Type B pancreatic cell (in vitro differentiated cells): ENCODE measurements at regions not wholly inside any gene's neighbourhood (a gene's known extent, or its start where the extent isn't known, plus 50 kb on each side); places are given as distances from the start of the nearest gene placed in this dataset.
A peak's percentile ranks its signal among the peaks of the same experiment; 100 is the strongest.

Source experiments
- DNase-seq: peaks from one replicate; pipeline ENCODE4 v3.0.0; 2021; ENCODE audit warnings: mixed read lengths; ENCODE audit not compliant: unreplicated experiment; ENCODE audit errors: extremely low spot score
- H3K27ac Mint-ChIP-seq: 2 replicates; pipeline ENCODE4 v1.8.0; 2021; ENCODE audit warnings: mild to moderate bottlenecking, mixed read lengths
- H3K27me3 Mint-ChIP-seq: 2 replicates; pipeline ENCODE4 v1.8.0; 2021; ENCODE audit warnings: mixed read lengths
- H3K36me3 Mint-ChIP-seq: 2 replicates; pipeline ENCODE4 v1.8.0; 2021; ENCODE audit warnings: mixed read lengths
- H3K4me1 Mint-ChIP-seq: one replicate; pipeline ENCODE4 v1.8.0; 2021; ENCODE audit warnings: mixed read lengths; ENCODE audit not compliant: unreplicated experiment
- H3K4me3 Mint-ChIP-seq: 2 replicates; pipeline ENCODE4 v1.8.0; 2021; ENCODE audit warnings: mild to moderate bottlenecking, mixed read lengths
- H3K9me3 Mint-ChIP-seq: 2 replicates; pipeline ENCODE4 v1.8.0; 2021; ENCODE audit warnings: mixed read lengths
- TF ChIP-seq, protein P1 (sequence below): fragments of 200-600 bp; sonication (generic); conservative IDR thresholded peaks from 2 replicates; pipeline ENCODE4 v1.5.0; 2021; ENCODE audit warnings: antibody characterized with exemption, mild to moderate bottlenecking

GRCh38 chr10:113381981-113382509 is 170.8 kb upstream of the HABP2 start:
- Mint-ChIP-seq H3K27me3 (peaks cover 35% of the 10 kb centered on the region), H3K4me1 (peaks cover 39% of the 10 kb centered on the region), H3K36me3 (no peaks in the 10 kb centered on the region), H3K9me3 (no peaks in the 10 kb centered on the region), H3K27ac (peak overlapping the region; percentile 17), H3K4me3 (peak overlapping the region; percentile 32)
- no peak for DNase-seq
- TF ChIP-seq, protein P1, sequence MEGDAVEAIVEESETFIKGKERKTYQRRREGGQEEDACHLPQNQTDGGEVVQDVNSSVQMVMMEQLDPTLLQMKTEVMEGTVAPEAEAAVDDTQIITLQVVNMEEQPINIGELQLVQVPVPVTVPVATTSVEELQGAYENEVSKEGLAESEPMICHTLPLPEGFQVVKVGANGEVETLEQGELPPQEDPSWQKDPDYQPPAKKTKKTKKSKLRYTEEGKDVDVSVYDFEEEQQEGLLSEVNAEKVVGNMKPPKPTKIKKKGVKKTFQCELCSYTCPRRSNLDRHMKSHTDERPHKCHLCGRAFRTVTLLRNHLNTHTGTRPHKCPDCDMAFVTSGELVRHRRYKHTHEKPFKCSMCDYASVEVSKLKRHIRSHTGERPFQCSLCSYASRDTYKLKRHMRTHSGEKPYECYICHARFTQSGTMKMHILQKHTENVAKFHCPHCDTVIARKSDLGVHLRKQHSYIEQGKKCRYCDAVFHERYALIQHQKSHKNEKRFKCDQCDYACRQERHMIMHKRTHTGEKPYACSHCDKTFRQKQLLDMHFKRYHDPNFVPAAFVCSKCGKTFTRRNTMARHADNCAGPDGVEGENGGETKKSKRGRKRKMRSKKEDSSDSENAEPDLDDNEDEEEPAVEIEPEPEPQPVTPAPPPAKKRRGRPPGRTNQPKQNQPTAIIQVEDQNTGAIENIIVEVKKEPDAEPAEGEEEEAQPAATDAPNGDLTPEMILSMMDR: no peak

DNA sequence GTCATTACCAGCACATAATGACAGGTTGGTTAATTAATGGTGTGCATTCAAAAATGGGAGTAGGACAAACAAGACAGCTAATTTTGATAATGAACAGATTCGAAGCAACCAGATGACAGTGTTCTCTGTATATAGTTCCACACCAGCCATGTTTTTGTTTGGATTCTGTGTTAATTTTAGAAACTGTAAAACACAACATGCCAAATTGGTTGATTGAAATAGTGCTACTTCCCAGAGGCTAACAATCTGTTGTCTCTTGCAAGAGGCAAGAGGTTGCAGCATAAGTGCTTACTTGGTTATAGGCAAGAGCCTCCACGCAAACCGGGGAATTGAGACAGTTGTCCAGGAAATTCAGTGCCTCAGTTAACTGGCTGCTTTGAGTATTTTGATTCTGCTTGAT is 170.2 kb upstream of the HABP2 start:
- H3K36me3 Mint-ChIP-seq: no peaks in the 10 kb centered on the region
- TF ChIP-seq, protein P1: no peak
- H3K27me3 Mint-ChIP-seq: peaks cover 34% of the 10 kb centered on the region
- H3K9me3 Mint-ChIP-seq: no peaks in the 10 kb centered on the region
- peaks cover 39% of the 10 kb centered on the region for H3K4me1 Mint-ChIP-seq
- no peak for DNase-seq
- H3K27ac Mint-ChIP-seq: no peak overlapping the region
- H3K4me3 Mint-ChIP-seq: peak overlapping the region; percentile 40

DNA sequence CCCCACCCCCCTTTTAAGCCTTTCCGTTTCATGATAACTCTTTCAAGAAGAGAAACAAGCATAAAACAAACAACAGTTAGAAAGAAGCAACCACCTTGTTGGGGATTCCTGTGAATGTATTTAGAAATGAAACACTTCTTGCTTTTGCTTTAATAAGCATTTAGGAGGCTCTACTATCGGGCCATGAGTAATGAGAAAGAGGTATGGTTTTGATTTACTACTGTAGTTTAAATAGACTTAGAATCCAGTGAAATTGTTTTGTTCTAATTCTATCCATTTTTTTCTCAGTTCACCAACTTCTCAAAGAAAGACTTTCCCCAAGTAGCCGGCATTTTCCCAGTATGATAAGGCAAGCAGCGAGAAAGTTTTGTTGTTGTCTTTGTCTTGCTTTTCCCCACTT is 168.7 kb upstream of the HABP2 start:
- Mint-ChIP-seq H3K27me3 (peaks cover 29% of the 10 kb centered on the region), H3K27ac (no peak overlapping the region)

GRCh38 chr10:113385021-113385999 is 167.5 kb upstream of the HABP2 start:
- no peaks in the 10 kb centered on the region for H3K9me3 Mint-ChIP-seq
- DNase-seq: peak; percentile 75
- peaks cover 35% of the 10 kb centered on the region for H3K27me3 Mint-ChIP-seq
- H3K4me3 Mint-ChIP-seq: peak overlapping the region; percentile 47
- H3K27ac Mint-ChIP-seq: no peak overlapping the region
- TF ChIP-seq, protein P1: peak; percentile 92
- H3K4me1 Mint-ChIP-seq: peaks cover 39% of the 10 kb centered on the region
- no peaks in the 10 kb centered on the region for H3K36me3 Mint-ChIP-seq

More for the DNA sequence above, 168.7 kb upstream of the HABP2 start:
- TF ChIP-seq, protein P1: no peak
- H3K9me3 Mint-ChIP-seq: no peaks in the 10 kb centered on the region
- no peaks in the 10 kb centered on the region for H3K36me3 Mint-ChIP-seq
- peaks cover 39% of the 10 kb centered on the region for H3K4me1 Mint-ChIP-seq
- DNase-seq: no peak
- no peak overlapping the region for H3K4me3 Mint-ChIP-seq

GRCh38 chr10:113386005-113386404 is 166.8 kb upstream of the HABP2 start:
- no peak overlapping the region for H3K4me3 Mint-ChIP-seq
- H3K36me3 Mint-ChIP-seq: no peaks in the 10 kb centered on the region
- no peak overlapping the region for H3K27ac Mint-ChIP-seq
- peaks cover 37% of the 10 kb centered on the region for H3K27me3 Mint-ChIP-seq
- no peak for DNase-seq
- H3K4me1 Mint-ChIP-seq: peaks cover 39% of the 10 kb centered on the region
- TF ChIP-seq, protein P1: no peak
- no peaks in the 10 kb centered on the region for H3K9me3 Mint-ChIP-seq
